ENCODE measurements at regions not wholly inside any gene's neighbourhood (a gene's known extent, or its start where the extent isn't known, plus 50 kb on each side); places are given as distances from the start of the nearest gene placed in this dataset.

DNA sequence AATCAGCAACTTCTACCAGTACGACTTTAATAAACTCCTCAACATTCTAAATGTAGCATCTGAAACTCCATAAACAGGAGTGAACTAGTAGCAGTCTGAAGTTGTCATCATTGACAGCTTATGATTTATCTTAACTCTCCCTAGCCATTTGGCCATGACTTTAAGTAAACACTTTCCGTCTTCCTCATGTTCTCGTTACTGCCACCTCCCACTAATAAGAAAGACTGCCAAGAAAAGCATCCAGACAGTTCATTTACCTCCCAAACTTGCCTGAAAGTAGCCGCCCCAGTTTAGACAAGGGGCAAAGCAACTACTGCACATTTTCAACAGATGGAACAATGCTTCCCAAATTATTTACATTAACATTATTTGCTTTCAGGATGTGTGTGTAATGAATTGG lies 287.5 kb downstream of the OSR1 start:
- DNase-seq (no peak), ATAC-seq (no peak)
- no peak overlapping the region for H3K27ac ChIP-seq
- no peaks in the 10 kb centered on the region for H3K9me3 ChIP-seq
- TF ChIP-seq, protein P1, sequence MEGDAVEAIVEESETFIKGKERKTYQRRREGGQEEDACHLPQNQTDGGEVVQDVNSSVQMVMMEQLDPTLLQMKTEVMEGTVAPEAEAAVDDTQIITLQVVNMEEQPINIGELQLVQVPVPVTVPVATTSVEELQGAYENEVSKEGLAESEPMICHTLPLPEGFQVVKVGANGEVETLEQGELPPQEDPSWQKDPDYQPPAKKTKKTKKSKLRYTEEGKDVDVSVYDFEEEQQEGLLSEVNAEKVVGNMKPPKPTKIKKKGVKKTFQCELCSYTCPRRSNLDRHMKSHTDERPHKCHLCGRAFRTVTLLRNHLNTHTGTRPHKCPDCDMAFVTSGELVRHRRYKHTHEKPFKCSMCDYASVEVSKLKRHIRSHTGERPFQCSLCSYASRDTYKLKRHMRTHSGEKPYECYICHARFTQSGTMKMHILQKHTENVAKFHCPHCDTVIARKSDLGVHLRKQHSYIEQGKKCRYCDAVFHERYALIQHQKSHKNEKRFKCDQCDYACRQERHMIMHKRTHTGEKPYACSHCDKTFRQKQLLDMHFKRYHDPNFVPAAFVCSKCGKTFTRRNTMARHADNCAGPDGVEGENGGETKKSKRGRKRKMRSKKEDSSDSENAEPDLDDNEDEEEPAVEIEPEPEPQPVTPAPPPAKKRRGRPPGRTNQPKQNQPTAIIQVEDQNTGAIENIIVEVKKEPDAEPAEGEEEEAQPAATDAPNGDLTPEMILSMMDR (IDR thresholded peaks at IDR 0.05) = no peak
- TF ChIP-seq POLR2A (IDR thresholded peaks at IDR 0.05) = no peak
- H3K4me1 ChIP-seq = no peaks in the 10 kb centered on the region
- H3K4me3 ChIP-seq = no peak overlapping the region
- WGBS (ENCODE audit: insufficient coverage, low coverage, low lambda C conversion rate, missing lambda C conversion rate) = 72% methylated on average over 4 of the region's 4 CpGs
- intact Hi-C loops (cut with DNase I) = no loop called here
- no peaks in the 10 kb centered on the region for H3K27me3 ChIP-seq
- H3K36me3 ChIP-seq = no peaks in the 10 kb centered on the region

DNA sequence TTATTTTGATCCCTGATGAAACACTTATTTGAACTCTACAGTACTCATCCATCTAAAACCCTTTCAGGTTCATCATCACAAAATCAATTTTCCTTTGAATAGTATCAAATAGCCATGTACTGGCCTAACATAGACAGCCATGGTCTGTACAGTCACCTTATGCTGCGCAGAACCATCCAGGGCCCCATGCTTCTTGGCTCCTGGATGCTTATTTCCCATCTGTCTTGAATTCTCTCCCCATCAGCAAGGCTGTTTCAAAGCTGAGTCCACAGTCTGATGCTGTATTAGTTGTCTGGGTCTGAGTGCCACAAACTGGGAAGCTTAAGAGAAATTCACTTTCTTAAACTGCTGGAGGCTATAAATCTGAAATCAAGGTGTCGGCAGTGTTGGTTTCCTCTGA lies 290.2 kb downstream of the OSR1 start:
- intact Hi-C loops (cut with DNase I) = no loop called here
- ATAC-seq (no peak), DNase-seq (no peak)
- no peaks in the 10 kb centered on the region for H3K9me3 ChIP-seq
- TF ChIP-seq, protein P1 (IDR thresholded peaks at IDR 0.05) = no peak
- TF ChIP-seq POLR2A (IDR thresholded peaks at IDR 0.05) = no peak
- H3K27ac ChIP-seq = no peak overlapping the region
- 80% methylated on average over 2 of the region's 2 CpGs for WGBS (ENCODE audit: insufficient coverage, low coverage, low lambda C conversion rate, missing lambda C conversion rate)
- no peaks in the 10 kb centered on the region for H3K36me3 ChIP-seq
- no peak overlapping the region for H3K4me3 ChIP-seq
- H3K27me3 ChIP-seq = no peaks in the 10 kb centered on the region
- no peaks in the 10 kb centered on the region for H3K4me1 ChIP-seq

DNA sequence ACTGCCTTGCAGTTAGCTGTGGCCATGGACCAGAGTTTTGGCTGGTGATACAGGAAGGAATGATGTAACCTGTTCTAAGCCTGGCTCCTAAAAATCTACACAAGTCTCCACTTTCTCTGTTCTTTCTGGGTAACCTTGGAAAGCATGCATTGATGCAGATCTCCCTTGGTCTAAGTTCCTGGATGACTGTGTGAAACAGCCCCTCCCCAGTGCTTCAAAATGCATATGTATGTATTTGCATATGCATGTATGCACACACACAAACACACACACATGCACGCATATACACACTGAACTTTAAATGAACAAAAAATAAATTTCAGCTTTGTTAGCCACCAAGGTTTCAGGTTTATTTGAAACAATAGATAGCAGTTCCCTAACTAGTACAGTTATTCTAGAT lies 296.1 kb downstream of the OSR1 start:
- Histone ChIP-seq H3K9me3 (no peaks in the 10 kb centered on the region), H3K4me1 (no peaks in the 10 kb centered on the region), H3K4me3 (no peak overlapping the region), H3K27ac (no peak overlapping the region), H3K27me3 (no peaks in the 10 kb centered on the region), H3K36me3 (no peaks in the 10 kb centered on the region)
- no peak for ATAC-seq
- no peak for DNase-seq
- WGBS (ENCODE audit: insufficient coverage, low coverage, low lambda C conversion rate, missing lambda C conversion rate) = 78% methylated on average over 1 of the region's 1 CpG
- intact Hi-C loops (cut with DNase I) = no loop called here
- TF ChIP-seq, protein P1 (IDR thresholded peaks at IDR 0.05) = no peak
- TF ChIP-seq POLR2A (IDR thresholded peaks at IDR 0.05) = no peak

DNA sequence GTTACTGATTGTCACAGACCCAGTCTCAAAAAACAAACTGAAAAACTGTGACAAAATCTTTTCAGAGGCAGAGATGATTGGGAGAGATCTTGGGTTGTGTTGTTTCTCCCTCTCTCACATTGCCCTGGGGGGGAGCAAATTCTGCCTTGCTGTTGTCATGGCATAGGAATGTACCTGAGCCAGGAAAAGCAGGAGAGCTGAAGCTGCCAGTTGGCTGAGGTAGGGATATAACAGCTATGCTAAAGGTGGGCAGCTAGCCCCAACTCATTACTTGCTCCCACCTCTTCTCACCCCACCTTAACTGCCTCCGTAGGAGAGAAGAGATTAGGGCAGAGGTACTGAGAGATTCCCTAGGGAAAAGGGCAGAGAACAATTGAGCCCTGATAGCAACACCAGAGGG lies 299.3 kb downstream of the OSR1 start:
- 56% methylated on average over 1 of the region's 1 CpG for WGBS (ENCODE audit: insufficient coverage, low coverage, low lambda C conversion rate, missing lambda C conversion rate)
- no peak for DNase-seq
- Histone ChIP-seq H3K27ac (no peak overlapping the region), H3K27me3 (no peaks in the 10 kb centered on the region), H3K4me3 (no peak overlapping the region), H3K9me3 (no peaks in the 10 kb centered on the region), H3K36me3 (no peaks in the 10 kb centered on the region), H3K4me1 (no peaks in the 10 kb centered on the region)
- TF ChIP-seq, protein P1 (IDR thresholded peaks at IDR 0.05) = no peak
- no peak for TF ChIP-seq POLR2A (IDR thresholded peaks at IDR 0.05)
- ATAC-seq = peak in 1 of 4 donors; percentile 42
- intact Hi-C loops (cut with DNase I) = no loop called here

DNA sequence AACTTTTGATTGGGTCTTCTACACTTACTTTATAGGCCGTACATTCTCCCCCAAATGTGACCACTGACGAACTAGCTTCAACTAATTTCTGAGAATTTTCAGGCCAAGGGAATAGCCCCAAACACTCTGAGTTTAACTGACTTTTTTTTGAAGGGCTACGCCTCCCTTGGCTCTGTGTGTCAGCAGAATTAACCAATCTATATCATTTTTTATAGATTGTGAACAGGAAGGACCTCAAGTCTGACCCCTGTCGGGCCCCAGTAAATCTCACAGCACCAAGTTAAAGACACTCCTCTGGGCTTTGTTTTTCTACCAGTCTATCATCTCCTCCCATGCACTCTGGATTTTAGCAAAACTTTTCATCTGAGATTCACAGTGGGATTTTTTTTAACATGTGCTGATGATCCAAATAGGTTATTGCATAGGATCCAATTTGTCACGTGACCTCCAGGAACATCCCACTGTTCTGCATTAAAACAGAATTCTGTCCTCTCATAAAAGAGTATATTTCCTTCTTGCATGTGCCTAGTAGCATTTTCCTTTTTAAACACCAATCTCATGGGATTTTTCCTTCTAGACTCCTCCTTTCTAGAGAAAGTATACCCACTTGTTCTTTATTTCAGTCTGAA lies 307.1 kb downstream of the OSR1 start:
- TF ChIP-seq, protein P1 (IDR thresholded peaks at IDR 0.05) = no peak
- H3K27me3 ChIP-seq = no peaks in the 10 kb centered on the region
- no peak for ATAC-seq
- H3K36me3 ChIP-seq = no peaks in the 10 kb centered on the region
- H3K4me1 ChIP-seq = peaks cover 0 to 9% (median 0%) of the 10 kb centered on the region in 4 donors
- H3K9me3 ChIP-seq = no peaks in the 10 kb centered on the region
- intact Hi-C loops (cut with DNase I) = no loop called here
- H3K4me3 ChIP-seq = no peak overlapping the region
- no peak for DNase-seq
- H3K27ac ChIP-seq = no peak overlapping the region
- WGBS (ENCODE audit: insufficient coverage, low coverage, low lambda C conversion rate, missing lambda C conversion rate) = 91% methylated on average over 5 of the region's 5 CpGs
